HG02938 (cell line): ENCODE measurements at regions not wholly inside any gene's neighbourhood (a gene's known extent, or its start where the extent isn't known, plus 50 kb on each side); places are given as distances from the start of the nearest gene placed in this dataset.

ENCODE experiments used
- ATAC-seq: cut with Tn5 transposase; IDR thresholded peaks from one replicate; pipeline ENCODE4 v1.9.1; 2021; ENCODE audit warnings: mild to moderate bottlenecking, moderate library complexity; ENCODE audit not compliant: unreplicated experiment

- no peak for ATAC-seq
Observed at GRCh38 chr5:158143081-158143480, 284.1 kb upstream of the CLINT1 start.

GRCh38 chr5:158142156-158142555 is 283.2 kb upstream of the CLINT1 start:
- no peak for ATAC-seq

- no peak for ATAC-seq
Observed at GRCh38 chr5:158140120-158140731, 281.3 kb upstream of the CLINT1 start.

- no peak for ATAC-seq
Observed at GRCh38 chr5:158139161-158139560, 280.2 kb upstream of the CLINT1 start.

GRCh38 chr5:158135682-158136179 is 276.8 kb upstream of the CLINT1 start:
- no peak for ATAC-seq

- ATAC-seq: no peak
Observed at GRCh38 chr5:158133369-158133768, 274.4 kb upstream of the CLINT1 start.

- ATAC-seq: no peak
Observed at GRCh38 chr5:158127536-158127935, 268.6 kb upstream of the CLINT1 start.

GRCh38 chr5:158126442-158127405 is 267.8 kb upstream of the CLINT1 start:
- no peak for ATAC-seq

GRCh38 chr5:158124606-158125316 is 265.8 kb upstream of the CLINT1 start:
- ATAC-seq: no peak

- ATAC-seq: no peak
Observed at GRCh38 chr5:158123595-158123994, 264.6 kb upstream of the CLINT1 start.

- ATAC-seq: no peak
Observed at GRCh38 chr5:158121678-158122077, 262.7 kb upstream of the CLINT1 start.

- no peak for ATAC-seq
Observed at GRCh38 chr5:158120760-158121159, 261.8 kb upstream of the CLINT1 start.

- no peak for ATAC-seq
Observed at GRCh38 chr5:158119961-158120723, 261.2 kb upstream of the CLINT1 start.

- no peak for ATAC-seq
Observed at GRCh38 chr5:158117467-158118160, 258.7 kb upstream of the CLINT1 start.

- ATAC-seq: no peak
Observed at GRCh38 chr5:158116965-158117364, 258.0 kb upstream of the CLINT1 start.

- no peak for ATAC-seq
Observed at GRCh38 chr5:158115468-158115867, 256.5 kb upstream of the CLINT1 start.

GRCh38 chr5:158108177-158108576 is 249.2 kb upstream of the CLINT1 start:
- no peak for ATAC-seq

GRCh38 chr5:158100373-158100888 is 241.5 kb upstream of the CLINT1 start:
- ATAC-seq: no peak

GRCh38 chr5:158099571-158100105 is 240.7 kb upstream of the CLINT1 start:
- ATAC-seq: no peak

GRCh38 chr5:158096835-158097234 is 237.9 kb upstream of the CLINT1 start:
- no peak for ATAC-seq
